Brain microvascular endothelial cell (primary cell): ENCODE measurements at regions not wholly inside any gene's neighbourhood (a gene's known extent, or its start where the extent isn't known, plus 50 kb on each side); places are given as distances from the start of the nearest gene placed in this dataset.

ENCODE experiments used
- DNase-seq: peaks from one replicate; pipeline ENCODE4 v3.0.0-alpha.2; 2020
- H3K27ac ChIP-seq: fragments of 250-450 bp; sonication (Bioruptor Pico); 2 replicates; pipeline ENCODE4 v1.5.1; 2020; ENCODE audit warnings: mild to moderate bottlenecking, moderate library complexity
- H3K27me3 ChIP-seq: fragments of 250-450 bp; sonication (Bioruptor Pico); replicated peaks from 2 replicates; pipeline ENCODE4 v1.5.1; 2020; ENCODE audit warnings: mild to moderate bottlenecking
- H3K36me3 ChIP-seq: fragments of 250-450 bp; sonication (Bioruptor Pico); replicated peaks from 2 replicates; pipeline ENCODE4 v1.5.1; 2020; ENCODE audit warnings: mild to moderate bottlenecking
- H3K4me3 ChIP-seq: 2 replicates; pipeline ENCODE4 v1.5.1; 2011; ENCODE audit warnings: low read depth, mild to moderate bottlenecking, control low read depth, low read length, moderate library complexity
- CTCF ChIP-seq: IDR thresholded peaks from 2 replicates; pipeline ENCODE4 v1.5.1; 2011; ENCODE audit warnings: low read depth, mild to moderate bottlenecking, moderate library complexity, low read length, control low read depth, inconsistent platforms; ENCODE audit errors: missing control alignments
- in situ Hi-C: cut with HindIII; loops from 2 replicates; pipeline ENCODE4 v1.10.0; 2017; ENCODE audit warnings: low sequenced_read_pairs, low pct_ligation_motif_present

GRCh38 chr1:110282395-110282794 is 56.8 kb upstream of the RBM15 start:
- in situ Hi-C loops: no loop called here
- TF ChIP-seq CTCF: no peak
- DNase-seq: no peak
- no peaks in the 10 kb centered on the region for H3K27me3 ChIP-seq
- H3K27ac ChIP-seq: no peak overlapping the region
- no peak overlapping the region for H3K4me3 ChIP-seq
- H3K36me3 ChIP-seq: no peaks in the 10 kb centered on the region

GRCh38 chr1:110283677-110284076 is 55.5 kb upstream of the RBM15 start:
- H3K27me3 ChIP-seq: no peaks in the 10 kb centered on the region
- no peak overlapping the region for H3K4me3 ChIP-seq
- no peaks in the 10 kb centered on the region for H3K36me3 ChIP-seq
- no peak for TF ChIP-seq CTCF
- DNase-seq: peak; percentile 32
- in situ Hi-C loops: no loop called here
- H3K27ac ChIP-seq: no peak overlapping the region

- DNase-seq: no peak
- Histone ChIP-seq H3K36me3 (no peaks in the 10 kb centered on the region), H3K27me3 (no peaks in the 10 kb centered on the region), H3K4me3 (no peak overlapping the region), H3K27ac (no peak overlapping the region)
- TF ChIP-seq CTCF: no peak
- in situ Hi-C loops: no loop called here
Observed at GRCh38 chr1:110285316-110285715, 53.9 kb upstream of the RBM15 start.

GRCh38 chr1:110286564-110286963 is 52.6 kb upstream of the RBM15 start:
- DNase-seq: peak; percentile 16
- Histone ChIP-seq H3K27ac (no peak overlapping the region), H3K36me3 (no peaks in the 10 kb centered on the region), H3K4me3 (no peak overlapping the region), H3K27me3 (no peaks in the 10 kb centered on the region)
- in situ Hi-C loops: no loop called here
- no peak for TF ChIP-seq CTCF

GRCh38 chr1:110288111-110288510 is 51.1 kb upstream of the RBM15 start:
- no peak overlapping the region for H3K27ac ChIP-seq
- TF ChIP-seq CTCF: no peak
- in situ Hi-C loops: no loop called here
- no peak for DNase-seq
- H3K4me3 ChIP-seq: no peak overlapping the region
- no peaks in the 10 kb centered on the region for H3K27me3 ChIP-seq
- H3K36me3 ChIP-seq: no peaks in the 10 kb centered on the region
